Neuronal stem cell (in vitro differentiated cells): ENCODE measurements at regions not wholly inside any gene's neighbourhood (a gene's known extent, or its start where the extent isn't known, plus 50 kb on each side); places are given as distances from the start of the nearest gene placed in this dataset.

Source experiments
- DNase-seq: peaks from one replicate; pipeline ENCODE4 v3.0.0-alpha.2; 2013; ENCODE audit warnings: low spot score
- H2AFZ ChIP-seq: one replicate; pipeline ENCODE4 v1.6.1; 2013; ENCODE audit warnings: mild to moderate bottlenecking, low read length, inconsistent platforms
- H2AK5ac ChIP-seq: 2 replicates; pipeline ENCODE4 v1.6.1; 2013; ENCODE audit warnings: low read depth, mild to moderate bottlenecking, inconsistent platforms, low read length, moderate library complexity, mixed read lengths
- H2BK120ac ChIP-seq: 2 replicates; pipeline ENCODE4 v1.6.1; 2013; ENCODE audit warnings: low read depth, mild to moderate bottlenecking, inconsistent platforms, low read length, moderate library complexity, mixed read lengths
- H2BK12ac ChIP-seq: one replicate; pipeline ENCODE4 v1.6.1; 2013; ENCODE audit warnings: low read length, inconsistent platforms
- H2BK15ac ChIP-seq: 2 replicates; pipeline ENCODE4 v1.6.1; 2013; ENCODE audit warnings: mild to moderate bottlenecking, low read length, inconsistent platforms, mixed read lengths
- H2BK5ac ChIP-seq: one replicate; pipeline ENCODE4 v1.6.1; 2013; ENCODE audit warnings: inconsistent platforms, mild to moderate bottlenecking, low read length, moderate library complexity
- H3K14ac ChIP-seq: one replicate; pipeline ENCODE4 v1.6.1; 2013; ENCODE audit warnings: low read length, inconsistent platforms
- H3K18ac ChIP-seq: 2 replicates; pipeline ENCODE4 v1.6.1; 2013; ENCODE audit warnings: low read length, inconsistent platforms
- H3K23ac ChIP-seq: 2 replicates; pipeline ENCODE4 v1.6.1; 2013; ENCODE audit warnings: low read depth, mild to moderate bottlenecking, mixed read lengths, low read length, inconsistent platforms; ENCODE audit not compliant: poor library complexity
- H3K27ac ChIP-seq: replicated peaks from 3 replicates; pipeline ENCODE4 v1.5.1; 2013; ENCODE audit warnings: low read length, inconsistent platforms
- H3K27me3 ChIP-seq, 3 experiments: 2 replicates each; pipeline ENCODE4 v1.6.1; 2013; ENCODE audit warnings: low read length in 3 of 3, mild to moderate bottlenecking in 2 of 3, inconsistent platforms in 1 of 3, low read depth in 1 of 3, mixed read lengths in 1 of 3, moderate library complexity in 1 of 3; ENCODE audit not compliant: control insufficient read depth in 3 of 3, insufficient read depth in 3 of 3
- H3K36me3 ChIP-seq, 2 donors: replicated peaks in 1 of 2; 2 replicates each; pipeline ENCODE4 v1.6.1; 2013; ENCODE audit warnings: low read length in 2 of 2; ENCODE audit not compliant: control insufficient read depth in 2 of 2, insufficient read depth in 2 of 2
- H3K4ac ChIP-seq: 2 replicates; pipeline ENCODE4 v1.6.1; 2013; ENCODE audit warnings: inconsistent platforms, mild to moderate bottlenecking, low read length, moderate library complexity
- H3K4me1 ChIP-seq, 2 donors: 1 replicate in 1 of 2; 2 replicates in 1 of 2; pipeline ENCODE4 v1.6.1; 2013; ENCODE audit warnings: low read length in 2 of 2, low read depth in 1 of 2; ENCODE audit not compliant: control insufficient read depth in 2 of 2, insufficient read depth in 1 of 2
- H3K4me2 ChIP-seq: one replicate; pipeline ENCODE4 v1.6.1; 2013; ENCODE audit warnings: mild to moderate bottlenecking, low read length, inconsistent platforms; ENCODE audit not compliant: insufficient read depth, poor library complexity, severe bottlenecking
- H3K4me3 ChIP-seq, 2 donors: 2 replicates each; pipeline ENCODE4 v1.5.1; 2013; ENCODE audit warnings: low read length in 2 of 2, mild to moderate bottlenecking in 2 of 2, inconsistent platforms in 1 of 2, moderate library complexity in 1 of 2
- H3K79me1 ChIP-seq: one replicate; pipeline ENCODE4 v1.6.1; 2013; ENCODE audit warnings: low read depth, mild to moderate bottlenecking, inconsistent platforms, low read length, moderate library complexity
- H3K9ac ChIP-seq: one replicate; pipeline ENCODE4 v1.6.1; 2013; ENCODE audit warnings: mild to moderate bottlenecking, low read depth, low read length, inconsistent platforms; ENCODE audit not compliant: poor library complexity
- H3K9me3 ChIP-seq, 2 donors: replicated peaks in 1 of 2; 2 replicates each; pipeline versions ENCODE3 to v1.6.1; 2013; ENCODE audit warnings: low read length in 2 of 2, mild to moderate bottlenecking in 2 of 2, inconsistent platforms in 1 of 2, low read depth in 1 of 2, mixed read lengths in 1 of 2, moderate library complexity in 1 of 2; ENCODE audit not compliant: control insufficient read depth in 2 of 2, insufficient read depth in 1 of 2
- H4K8ac ChIP-seq: one replicate; pipeline ENCODE4 v1.6.1; 2013; ENCODE audit warnings: low read depth, mild to moderate bottlenecking, inconsistent platforms, low read length, moderate library complexity
- H4K91ac ChIP-seq: one replicate; pipeline ENCODE4 v1.6.1; 2013; ENCODE audit warnings: low read length, low read depth, mild to moderate bottlenecking, inconsistent platforms; ENCODE audit not compliant: poor library complexity
- WGBS, 2 donors: extraction: QIAGEN DNeasy Blood & Tissue Kit; methylation state at CpG; one replicate each; pipeline ENCODE4 v1.1.7; 2013; ENCODE audit warnings: missing lambda C conversion rate in 2 of 2, mixed read lengths in 1 of 2; ENCODE audit not compliant: insufficient read length in 2 of 2, insufficient replicate concordance in 1 of 2; ENCODE audit errors: extremely low coverage in 2 of 2; 5-methylcytosine and 5-hydroxymethylcytosine counted together

GRCh38 chr15:93165734-93166470 lies 76.9 kb upstream of the RGMA start:
- Histone ChIP-seq H2BK5ac (no peak overlapping the region), H3K9me3 (no peaks in the 10 kb centered on the region), H2AFZ (no peak overlapping the region), H3K23ac (no peak overlapping the region), H3K4me3 (no peak overlapping the region), H2BK12ac (no peak overlapping the region), H2BK120ac (no peak overlapping the region), H4K91ac (no peak overlapping the region), H3K4me2 (no peak overlapping the region), H2BK15ac (no peak overlapping the region), H3K4me1 (peaks cover 3 to 23% of the 10 kb centered on the region in 2 donors), H3K4ac (no peak overlapping the region), H3K27me3 (no peaks in the 10 kb centered on the region), H3K79me1 (no peaks in the 10 kb centered on the region), H3K27ac (peak overlapping the region; percentile 32), H3K18ac (peak overlapping the region; percentile 60), H4K8ac (no peak overlapping the region), H3K36me3 (no peaks in the 10 kb centered on the region), H2AK5ac (no peak overlapping the region), H3K14ac (no peak overlapping the region), H3K9ac (no peak overlapping the region)
- no peak for DNase-seq
- no CpG with 5 or more reads among the region's 10 CpGs for WGBS, 2 donors

GRCh38 chr15:93164409-93164808 lies 75.4 kb upstream of the RGMA start:
- H3K18ac ChIP-seq: no peak overlapping the region
- H3K23ac ChIP-seq: no peak overlapping the region
- no peak for DNase-seq
- H2BK15ac ChIP-seq: no peak overlapping the region
- no peak overlapping the region for H2AK5ac ChIP-seq
- H3K4me3 ChIP-seq: no peak overlapping the region
- H3K79me1 ChIP-seq: no peaks in the 10 kb centered on the region
- no peak overlapping the region for H2BK120ac ChIP-seq
- no peaks in the 10 kb centered on the region for H3K9me3 ChIP-seq
- H2BK12ac ChIP-seq: no peak overlapping the region
- H3K4ac ChIP-seq: no peak overlapping the region
- no peaks in the 10 kb centered on the region for H3K27me3 ChIP-seq
- WGBS, 2 donors: no CpG with 5 or more reads among the region's 5 CpGs
- H2BK5ac ChIP-seq: no peak overlapping the region
- no peak overlapping the region for H2AFZ ChIP-seq
- no peak overlapping the region for H3K4me2 ChIP-seq
- H3K14ac ChIP-seq: no peak overlapping the region
- H3K36me3 ChIP-seq: no peaks in the 10 kb centered on the region
- peaks cover 3 to 27% of the 10 kb centered on the region in 2 donors for H3K4me1 ChIP-seq
- no peak overlapping the region for H4K8ac ChIP-seq
- H3K27ac ChIP-seq: no peak overlapping the region
- no peak overlapping the region for H4K91ac ChIP-seq
- H3K9ac ChIP-seq: no peak overlapping the region

- Histone ChIP-seq H3K9me3 (no peaks in the 10 kb centered on the region), H3K27me3 (no peaks in the 10 kb centered on the region), H2AK5ac (no peak overlapping the region), H4K8ac (no peak overlapping the region), H2BK12ac (no peak overlapping the region), H2BK15ac (no peak overlapping the region), H3K36me3 (no peaks in the 10 kb centered on the region), H3K4ac (no peak overlapping the region), H3K79me1 (no peaks in the 10 kb centered on the region), H3K4me1 (peaks cover 3 to 27% of the 10 kb centered on the region in 2 donors), H3K23ac (no peak overlapping the region), H3K14ac (no peak overlapping the region), H2BK120ac (no peak overlapping the region), H3K4me2 (no peak overlapping the region), H4K91ac (no peak overlapping the region), H3K27ac (no peak overlapping the region), H3K4me3 (no peak overlapping the region), H3K9ac (no peak overlapping the region), H2BK5ac (no peak overlapping the region), H3K18ac (no peak overlapping the region), H2AFZ (no peak overlapping the region)
- no peak for DNase-seq
- no CpG with 5 or more reads among the region's 5 CpGs for WGBS, 2 donors
Measured at GRCh38 chr15:93162560-93162959, 73.5 kb upstream of the RGMA start.

- no peak overlapping the region for H2BK120ac ChIP-seq
- no CpG with 5 or more reads among the region's 5 CpGs for WGBS, 2 donors
- H3K27me3 ChIP-seq: no peaks in the 10 kb centered on the region
- no peak overlapping the region for H4K91ac ChIP-seq
- no peaks in the 10 kb centered on the region for H3K36me3 ChIP-seq
- H3K9ac ChIP-seq: no peak overlapping the region
- no peak overlapping the region for H3K23ac ChIP-seq
- peak overlapping the region; percentile 52 for H2BK15ac ChIP-seq
- H3K14ac ChIP-seq: no peak overlapping the region
- no peak overlapping the region for H3K4me3 ChIP-seq
- no peaks in the 10 kb centered on the region for H3K79me1 ChIP-seq
- H3K27ac ChIP-seq: no peak overlapping the region
- peaks cover 5 to 9% of the 10 kb centered on the region in 2 donors for H3K9me3 ChIP-seq
- no peak overlapping the region for H2BK5ac ChIP-seq
- peak overlapping the region; percentile 89 for H3K18ac ChIP-seq
- no peak overlapping the region for H2AFZ ChIP-seq
- no peak overlapping the region for H2AK5ac ChIP-seq
- no peak overlapping the region for H3K4me2 ChIP-seq
- H4K8ac ChIP-seq: no peak overlapping the region
- no peak for DNase-seq
- H3K4me1 ChIP-seq: peaks cover 0 to 12% of the 10 kb centered on the region in 2 donors
- no peak overlapping the region for H2BK12ac ChIP-seq
- H3K4ac ChIP-seq: no peak overlapping the region
Measured at GRCh38 chr15:93159930-93160329, 70.9 kb upstream of the RGMA start.
